PC-9 (cell line): ENCODE measurements at regions not wholly inside any gene's neighbourhood (a gene's known extent, or its start where the extent isn't known, plus 50 kb on each side); places are given as distances from the start of the nearest gene placed in this dataset.

Experiments
- CTCF ChIP-seq: fragments of 200-600 bp; sonication (generic); conservative IDR thresholded peaks from 2 replicates; pipeline ENCODE4 v1.6.1; 2017; ENCODE audit warnings: mixed run types, antibody characterized with exemption, mild to moderate bottlenecking, moderate library complexity
- EZH2 ChIP-seq: fragments of 200-600 bp; sonication (generic); IDR thresholded peaks from 2 replicates; pipeline ENCODE4 v1.8.0; 2017; ENCODE audit warnings: antibody characterized with exemption, low read depth

DNA sequence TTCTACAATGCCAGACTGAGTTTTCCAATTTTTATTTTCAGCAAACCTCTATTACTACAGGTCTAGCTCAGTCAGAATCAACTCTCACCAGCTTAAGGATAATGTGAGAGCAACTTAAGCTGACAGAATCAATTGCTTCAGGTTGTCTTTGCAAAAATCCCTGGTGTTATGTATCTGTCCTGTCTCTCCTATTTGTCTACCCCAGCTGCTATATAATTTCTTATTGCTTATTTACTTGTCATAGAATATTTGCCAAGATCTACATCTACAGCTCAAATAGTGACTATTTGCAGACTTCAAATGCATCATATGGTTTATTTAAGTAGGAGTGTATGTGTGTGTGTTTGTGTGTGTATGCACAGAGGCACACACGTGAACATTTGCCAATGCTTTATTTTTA lies 54.1 kb downstream of the FOXG1 start:
- TF ChIP-seq CTCF, result no peak
- TF ChIP-seq EZH2, result no peak
